ENCODE measurements at regions not wholly inside any gene's neighbourhood (a gene's known extent, or its start where the extent isn't known, plus 50 kb on each side); places are given as distances from the start of the nearest gene placed in this dataset.

- Histone ChIP-seq H3K4me1 (ENCODE audit: control insufficient read depth in 1 of 2, insufficient read depth in 2 of 2, low read length in 2 of 2) (no peaks in the 10 kb centered on the region), H3K4me3 (ENCODE audit: low read depth in 1 of 2, low read length in 2 of 2) (no peak overlapping the region), H3K9me3 (ENCODE audit: control insufficient read depth in 1 of 2, low read length in 2 of 2) (no peaks in the 10 kb centered on the region), H3K27ac (ENCODE audit: low read depth, low read length) (no peak overlapping the region), H3K36me3 (ENCODE audit: control insufficient read depth in 1 of 2, insufficient read depth in 2 of 2, low read length in 2 of 2) (no peaks in the 10 kb centered on the region), H3K9ac (ENCODE audit: low read depth in 1 of 2, low read length in 2 of 2) (no peak overlapping the region), H3K27me3 (ENCODE audit: control insufficient read depth in 1 of 2, insufficient read depth in 2 of 2, low read length in 2 of 2) (no peaks in the 10 kb centered on the region)
Measured at GRCh38 chr5:97455996-97456395, 272.9 kb upstream of the RIOK2 start.

DNA sequence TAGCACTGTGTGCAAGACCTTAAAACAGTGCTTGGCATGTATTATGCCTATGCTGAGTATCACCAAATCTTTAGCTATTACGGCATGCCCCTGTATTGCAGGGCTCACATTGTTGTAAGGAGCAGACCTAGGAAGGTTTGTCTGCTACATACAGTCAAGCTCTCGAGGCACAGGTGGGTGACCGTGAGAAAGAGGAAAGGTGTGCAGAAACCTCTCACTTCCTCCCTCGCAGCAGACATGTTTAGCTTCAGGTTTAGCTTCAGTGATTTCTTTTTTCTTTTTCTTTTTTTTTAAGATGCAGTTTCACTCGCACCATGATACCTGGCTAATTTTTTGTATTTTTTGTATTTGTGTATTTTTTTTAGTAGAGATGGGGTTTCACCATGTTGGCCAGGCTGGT, 275.8 kb upstream of the RIOK2 start:
- Histone ChIP-seq H3K9me3 (ENCODE audit: control insufficient read depth in 1 of 2, low read length in 2 of 2) (no peaks in the 10 kb centered on the region), H3K27ac (ENCODE audit: low read depth, low read length) (no peak overlapping the region), H3K9ac (ENCODE audit: low read depth in 1 of 2, low read length in 2 of 2) (no peak overlapping the region), H3K36me3 (ENCODE audit: control insufficient read depth in 1 of 2, insufficient read depth in 2 of 2, low read length in 2 of 2) (no peaks in the 10 kb centered on the region), H3K4me3 (ENCODE audit: low read depth in 1 of 2, low read length in 2 of 2) (no peak overlapping the region), H3K4me1 (ENCODE audit: control insufficient read depth in 1 of 2, insufficient read depth in 2 of 2, low read length in 2 of 2) (no peaks in the 10 kb centered on the region), H3K27me3 (ENCODE audit: control insufficient read depth in 1 of 2, insufficient read depth in 2 of 2, low read length in 2 of 2) (no peaks in the 10 kb centered on the region)

DNA sequence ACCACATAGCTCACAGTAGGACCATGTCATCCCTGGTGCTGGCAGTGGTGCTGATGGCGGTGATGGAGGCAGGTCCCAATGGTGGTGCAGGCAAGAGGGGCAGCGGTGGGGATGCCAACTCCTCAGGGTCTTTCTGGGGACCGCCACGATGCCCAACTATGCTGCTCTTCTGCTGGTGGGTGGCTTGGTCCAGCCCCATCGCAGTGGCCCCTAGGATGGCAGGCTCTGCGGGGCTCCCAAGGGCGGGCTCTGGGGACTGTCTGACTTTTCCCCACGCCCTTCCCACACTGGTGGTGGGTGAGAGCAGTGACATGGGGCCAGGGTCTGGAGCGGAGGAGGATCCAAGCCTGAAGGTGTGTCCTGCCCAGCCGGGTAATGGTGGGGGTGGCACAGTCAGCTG, 288.9 kb upstream of the RIOK2 start:
- Histone ChIP-seq H3K27ac (ENCODE audit: low read depth, low read length) (no peak overlapping the region), H3K9me3 (ENCODE audit: control insufficient read depth in 1 of 2, low read length in 2 of 2) (peaks cover 0 to 6% of the 10 kb centered on the region in 2 donors), H3K4me3 (ENCODE audit: low read depth in 1 of 2, low read length in 2 of 2) (no peak overlapping the region), H3K36me3 (ENCODE audit: control insufficient read depth in 1 of 2, insufficient read depth in 2 of 2, low read length in 2 of 2) (no peaks in the 10 kb centered on the region), H3K4me1 (ENCODE audit: control insufficient read depth in 1 of 2, insufficient read depth in 2 of 2, low read length in 2 of 2) (no peaks in the 10 kb centered on the region), H3K27me3 (ENCODE audit: control insufficient read depth in 1 of 2, insufficient read depth in 2 of 2, low read length in 2 of 2) (no peaks in the 10 kb centered on the region), H3K9ac (ENCODE audit: low read depth in 1 of 2, low read length in 2 of 2) (no peak overlapping the region)

DNA sequence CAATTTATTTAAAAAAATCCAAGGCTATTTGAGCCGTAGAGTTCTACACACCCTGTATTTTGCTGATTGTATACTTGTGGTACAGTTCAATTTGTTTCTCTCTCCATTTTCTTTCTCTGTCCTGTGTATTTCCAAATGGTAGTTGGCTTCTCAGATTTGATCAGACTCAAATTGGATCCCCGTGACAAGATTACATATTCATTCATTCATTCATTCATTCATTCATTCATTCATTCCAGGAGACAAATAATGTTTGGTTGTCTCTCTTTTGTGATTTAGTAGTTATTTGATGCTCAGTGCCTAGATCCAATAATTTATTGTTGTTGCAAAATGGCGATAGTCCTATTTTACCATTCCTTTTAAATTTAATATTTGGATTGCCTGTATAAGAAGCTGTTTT, 292.8 kb upstream of the RIOK2 start:
- no peak overlapping the region for H3K27ac ChIP-seq (ENCODE audit: low read depth, low read length)
- no peaks in the 10 kb centered on the region for H3K4me1 ChIP-seq (ENCODE audit: control insufficient read depth in 1 of 2, insufficient read depth in 2 of 2, low read length in 2 of 2)
- no peaks in the 10 kb centered on the region for H3K27me3 ChIP-seq (ENCODE audit: control insufficient read depth in 1 of 2, insufficient read depth in 2 of 2, low read length in 2 of 2)
- no peaks in the 10 kb centered on the region for H3K36me3 ChIP-seq (ENCODE audit: control insufficient read depth in 1 of 2, insufficient read depth in 2 of 2, low read length in 2 of 2)
- H3K4me3 ChIP-seq (ENCODE audit: low read depth in 1 of 2, low read length in 2 of 2), result no peak overlapping the region
- H3K9me3 ChIP-seq (ENCODE audit: control insufficient read depth in 1 of 2, low read length in 2 of 2), result no peaks in the 10 kb centered on the region
- no peak overlapping the region for H3K9ac ChIP-seq (ENCODE audit: low read depth in 1 of 2, low read length in 2 of 2)

DNA sequence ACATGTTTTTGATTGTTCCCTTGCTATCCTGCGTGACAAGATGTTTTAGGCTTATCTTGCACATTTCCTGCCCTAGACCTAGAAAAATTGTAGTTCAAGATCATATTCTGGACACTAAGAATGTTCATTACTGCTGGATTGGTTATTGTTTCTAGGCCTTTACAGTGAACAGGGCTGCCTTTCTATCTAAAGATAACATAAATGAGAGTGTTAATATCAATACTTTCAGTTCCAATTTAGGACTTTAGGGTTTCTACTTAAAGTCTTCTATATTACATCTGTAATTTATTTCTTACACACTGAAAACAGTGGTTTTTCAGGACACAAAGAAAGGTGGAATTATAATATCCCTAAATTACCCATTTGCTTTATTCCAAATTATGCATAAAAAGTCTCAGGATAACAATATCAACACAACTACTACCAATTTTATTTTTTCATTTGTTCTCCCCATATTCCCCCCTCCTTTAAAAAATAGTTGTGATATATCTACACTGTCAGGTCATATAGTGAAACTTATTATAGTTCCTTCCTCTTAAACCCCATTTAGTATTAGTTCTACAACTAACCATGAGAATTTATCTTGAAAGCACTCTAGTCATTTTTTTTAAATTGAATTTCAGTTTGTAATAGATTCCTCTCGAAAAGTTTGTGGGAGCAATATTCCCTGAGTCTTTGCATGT, 293.9 kb upstream of the RIOK2 start:
- H3K27me3 ChIP-seq (ENCODE audit: control insufficient read depth in 1 of 2, insufficient read depth in 2 of 2, low read length in 2 of 2), result no peaks in the 10 kb centered on the region
- no peaks in the 10 kb centered on the region for H3K4me1 ChIP-seq (ENCODE audit: control insufficient read depth in 1 of 2, insufficient read depth in 2 of 2, low read length in 2 of 2)
- H3K9me3 ChIP-seq (ENCODE audit: control insufficient read depth in 1 of 2, low read length in 2 of 2), result no peaks in the 10 kb centered on the region
- no peak overlapping the region for H3K27ac ChIP-seq (ENCODE audit: low read depth, low read length)
- H3K36me3 ChIP-seq (ENCODE audit: control insufficient read depth in 1 of 2, insufficient read depth in 2 of 2, low read length in 2 of 2), result no peaks in the 10 kb centered on the region
- H3K9ac ChIP-seq (ENCODE audit: low read depth in 1 of 2, low read length in 2 of 2), result no peak overlapping the region
- no peak overlapping the region for H3K4me3 ChIP-seq (ENCODE audit: low read depth in 1 of 2, low read length in 2 of 2)

DNA sequence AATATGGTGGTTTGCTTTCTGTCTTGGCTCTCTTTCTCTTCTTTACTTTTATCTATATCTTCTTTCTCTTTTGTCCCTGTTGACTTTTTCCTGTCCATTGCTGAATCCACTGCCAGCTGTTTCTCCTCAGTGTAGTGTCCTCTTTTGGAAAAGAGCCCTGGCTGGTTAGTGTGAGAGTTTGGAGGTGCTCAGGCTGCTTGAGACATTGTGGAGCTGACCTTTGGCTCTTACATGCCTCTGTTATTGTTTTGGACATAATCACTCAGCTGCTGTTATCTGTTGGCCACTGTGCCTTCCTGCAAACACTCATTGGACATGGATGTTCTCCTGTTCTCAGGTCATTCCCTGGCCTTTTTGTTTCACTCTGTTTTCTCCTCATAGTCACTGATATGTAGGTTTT, 295.4 kb upstream of the RIOK2 start:
- Histone ChIP-seq H3K4me1 (ENCODE audit: control insufficient read depth in 1 of 2, insufficient read depth in 2 of 2, low read length in 2 of 2) (no peaks in the 10 kb centered on the region), H3K36me3 (ENCODE audit: control insufficient read depth in 1 of 2, insufficient read depth in 2 of 2, low read length in 2 of 2) (no peaks in the 10 kb centered on the region), H3K4me3 (ENCODE audit: low read depth in 1 of 2, low read length in 2 of 2) (no peak overlapping the region), H3K9ac (ENCODE audit: low read depth in 1 of 2, low read length in 2 of 2) (no peak overlapping the region), H3K27ac (ENCODE audit: low read depth, low read length) (no peak overlapping the region), H3K27me3 (ENCODE audit: control insufficient read depth in 1 of 2, insufficient read depth in 2 of 2, low read length in 2 of 2) (no peaks in the 10 kb centered on the region), H3K9me3 (ENCODE audit: control insufficient read depth in 1 of 2, low read length in 2 of 2) (no peaks in the 10 kb centered on the region)

GRCh38 chr5:97480313-97480712, 297.3 kb upstream of the RIOK2 start:
- Histone ChIP-seq H3K27me3 (ENCODE audit: control insufficient read depth in 1 of 2, insufficient read depth in 2 of 2, low read length in 2 of 2) (no peaks in the 10 kb centered on the region), H3K9me3 (ENCODE audit: control insufficient read depth in 1 of 2, low read length in 2 of 2) (no peaks in the 10 kb centered on the region), H3K4me1 (ENCODE audit: control insufficient read depth in 1 of 2, insufficient read depth in 2 of 2, low read length in 2 of 2) (no peaks in the 10 kb centered on the region), H3K9ac (ENCODE audit: low read depth in 1 of 2, low read length in 2 of 2) (no peak overlapping the region), H3K27ac (ENCODE audit: low read depth, low read length) (no peak overlapping the region), H3K4me3 (ENCODE audit: low read depth in 1 of 2, low read length in 2 of 2) (no peak overlapping the region), H3K36me3 (ENCODE audit: control insufficient read depth in 1 of 2, insufficient read depth in 2 of 2, low read length in 2 of 2) (no peaks in the 10 kb centered on the region)

GRCh38 chr5:97488126-97488668, 305.1 kb upstream of the RIOK2 start:
- Histone ChIP-seq H3K4me1 (ENCODE audit: control insufficient read depth in 1 of 2, insufficient read depth in 2 of 2, low read length in 2 of 2) (no peaks in the 10 kb centered on the region), H3K4me3 (ENCODE audit: low read depth in 1 of 2, low read length in 2 of 2) (no peak overlapping the region), H3K27me3 (ENCODE audit: control insufficient read depth in 1 of 2, insufficient read depth in 2 of 2, low read length in 2 of 2) (no peaks in the 10 kb centered on the region), H3K27ac (ENCODE audit: low read depth, low read length) (no peak overlapping the region), H3K9me3 (ENCODE audit: control insufficient read depth in 1 of 2, low read length in 2 of 2) (no peaks in the 10 kb centered on the region), H3K36me3 (ENCODE audit: control insufficient read depth in 1 of 2, insufficient read depth in 2 of 2, low read length in 2 of 2) (no peaks in the 10 kb centered on the region), H3K9ac (ENCODE audit: low read depth in 1 of 2, low read length in 2 of 2) (no peak overlapping the region)

DNA sequence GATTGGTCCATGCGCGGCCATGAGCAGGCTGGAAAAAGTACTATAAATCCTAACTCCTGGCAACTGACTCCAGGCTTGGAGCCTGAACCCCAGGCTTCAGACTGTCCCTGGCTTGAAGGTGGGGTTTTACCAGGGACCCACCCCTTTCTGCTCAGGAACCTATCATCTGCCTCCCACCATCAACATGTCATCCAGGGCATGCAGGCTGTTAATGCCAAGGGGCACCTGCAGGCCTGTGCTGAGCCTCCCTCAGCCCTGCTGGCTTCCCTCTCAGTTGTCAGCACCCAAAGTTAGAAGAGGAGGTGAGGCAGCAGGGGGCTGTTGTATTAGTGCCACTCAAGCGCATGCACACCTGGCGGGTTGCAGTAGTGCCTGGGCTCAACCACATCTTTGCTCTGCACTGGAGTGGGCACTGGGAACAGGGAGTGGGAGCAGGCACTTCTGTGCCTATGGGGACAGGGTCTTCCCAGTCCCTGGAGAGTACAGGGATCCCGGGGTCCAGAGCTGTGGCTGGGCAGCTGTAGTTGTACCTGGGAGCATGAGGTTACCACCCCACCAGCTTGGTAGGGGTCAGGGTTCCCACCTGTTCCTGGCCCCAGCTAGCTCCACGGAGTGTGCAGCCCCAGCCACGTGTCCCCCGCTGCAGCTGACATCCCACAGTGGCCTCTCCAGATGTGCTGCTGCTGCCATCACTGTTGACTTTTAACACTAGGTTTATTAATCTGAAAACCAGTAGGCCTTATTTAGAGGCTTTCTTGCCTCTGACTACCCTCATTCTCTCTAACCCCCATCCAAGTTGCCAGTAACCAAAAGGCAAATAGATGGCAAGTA, 306.2 kb upstream of the RIOK2 start:
- no peaks in the 10 kb centered on the region for H3K4me1 ChIP-seq (ENCODE audit: control insufficient read depth in 1 of 2, insufficient read depth in 2 of 2, low read length in 2 of 2)
- H3K27me3 ChIP-seq (ENCODE audit: control insufficient read depth in 1 of 2, insufficient read depth in 2 of 2, low read length in 2 of 2), result no peaks in the 10 kb centered on the region
- H3K4me3 ChIP-seq (ENCODE audit: low read depth in 1 of 2, low read length in 2 of 2), result no peak overlapping the region
- H3K36me3 ChIP-seq (ENCODE audit: control insufficient read depth in 1 of 2, insufficient read depth in 2 of 2, low read length in 2 of 2), result no peaks in the 10 kb centered on the region
- H3K27ac ChIP-seq (ENCODE audit: low read depth, low read length), result no peak overlapping the region
- no peak overlapping the region for H3K9ac ChIP-seq (ENCODE audit: low read depth in 1 of 2, low read length in 2 of 2)
- no peaks in the 10 kb centered on the region for H3K9me3 ChIP-seq (ENCODE audit: control insufficient read depth in 1 of 2, low read length in 2 of 2)

DNA sequence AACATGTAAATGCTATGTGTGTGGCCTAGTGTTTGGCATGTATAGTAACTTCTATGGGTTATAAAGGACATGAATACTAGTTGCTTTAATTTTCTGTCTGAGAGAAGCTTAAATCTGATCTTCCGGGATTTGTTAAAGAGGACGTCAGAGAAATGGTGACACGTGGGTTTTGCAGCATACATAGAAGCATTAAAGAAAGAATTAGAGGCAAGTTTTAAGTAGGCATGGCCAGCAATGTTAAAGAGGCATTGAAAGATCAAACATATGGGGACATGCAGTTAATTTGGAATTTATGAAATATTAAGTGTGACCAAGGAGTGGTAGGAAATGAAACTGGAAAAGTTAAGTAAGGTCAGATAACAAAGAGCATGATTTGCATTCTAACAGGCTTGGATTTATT, 311.4 kb upstream of the RIOK2 start:
- Histone ChIP-seq H3K4me1 (ENCODE audit: control insufficient read depth in 1 of 2, insufficient read depth in 2 of 2, low read length in 2 of 2) (no peaks in the 10 kb centered on the region), H3K9me3 (ENCODE audit: control insufficient read depth in 1 of 2, low read length in 2 of 2) (no peaks in the 10 kb centered on the region), H3K9ac (ENCODE audit: low read depth in 1 of 2, low read length in 2 of 2) (no peak overlapping the region), H3K27ac (ENCODE audit: low read depth, low read length) (no peak overlapping the region), H3K4me3 (ENCODE audit: low read depth in 1 of 2, low read length in 2 of 2) (no peak overlapping the region), H3K27me3 (ENCODE audit: control insufficient read depth in 1 of 2, insufficient read depth in 2 of 2, low read length in 2 of 2) (no peaks in the 10 kb centered on the region), H3K36me3 (ENCODE audit: control insufficient read depth in 1 of 2, insufficient read depth in 2 of 2, low read length in 2 of 2) (no peaks in the 10 kb centered on the region)

Measured in duodenal mucosa (tissue), 2 donors.